ENCODE measurements at regions not wholly inside any gene's neighbourhood (a gene's known extent, or its start where the extent isn't known, plus 50 kb on each side); places are given as distances from the start of the nearest gene placed in this dataset.

GRCh38 chr14:56868660-56869059, 58.4 kb upstream of the OTX2 start:
- ATAC-seq (ENCODE audit: low FRiP score in 2 of 2) (no peak), DNase-seq (no peak)
- Histone ChIP-seq H3K36me3 (no peaks in the 10 kb centered on the region), H3K4me1 (no peaks in the 10 kb centered on the region), H3K9me3 (no peaks in the 10 kb centered on the region), H3K27ac (no peak overlapping the region), H3K4me3 (no peak overlapping the region), H3K27me3 (no peaks in the 10 kb centered on the region)
- no peak for TF ChIP-seq POLR2A (IDR thresholded peaks at IDR 0.05)
- TF ChIP-seq, protein P1, sequence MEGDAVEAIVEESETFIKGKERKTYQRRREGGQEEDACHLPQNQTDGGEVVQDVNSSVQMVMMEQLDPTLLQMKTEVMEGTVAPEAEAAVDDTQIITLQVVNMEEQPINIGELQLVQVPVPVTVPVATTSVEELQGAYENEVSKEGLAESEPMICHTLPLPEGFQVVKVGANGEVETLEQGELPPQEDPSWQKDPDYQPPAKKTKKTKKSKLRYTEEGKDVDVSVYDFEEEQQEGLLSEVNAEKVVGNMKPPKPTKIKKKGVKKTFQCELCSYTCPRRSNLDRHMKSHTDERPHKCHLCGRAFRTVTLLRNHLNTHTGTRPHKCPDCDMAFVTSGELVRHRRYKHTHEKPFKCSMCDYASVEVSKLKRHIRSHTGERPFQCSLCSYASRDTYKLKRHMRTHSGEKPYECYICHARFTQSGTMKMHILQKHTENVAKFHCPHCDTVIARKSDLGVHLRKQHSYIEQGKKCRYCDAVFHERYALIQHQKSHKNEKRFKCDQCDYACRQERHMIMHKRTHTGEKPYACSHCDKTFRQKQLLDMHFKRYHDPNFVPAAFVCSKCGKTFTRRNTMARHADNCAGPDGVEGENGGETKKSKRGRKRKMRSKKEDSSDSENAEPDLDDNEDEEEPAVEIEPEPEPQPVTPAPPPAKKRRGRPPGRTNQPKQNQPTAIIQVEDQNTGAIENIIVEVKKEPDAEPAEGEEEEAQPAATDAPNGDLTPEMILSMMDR (IDR thresholded peaks at IDR 0.05) = no peak
- TF ChIP-seq EP300 (IDR thresholded peaks at IDR 0.05) = no peak
- no peak for TF ChIP-seq POLR2AphosphoS5 (IDR thresholded peaks at IDR 0.05)
- WGBS, 2 donors = 78 to 84% methylated on average over 5 of the region's 5 CpGs

DNA sequence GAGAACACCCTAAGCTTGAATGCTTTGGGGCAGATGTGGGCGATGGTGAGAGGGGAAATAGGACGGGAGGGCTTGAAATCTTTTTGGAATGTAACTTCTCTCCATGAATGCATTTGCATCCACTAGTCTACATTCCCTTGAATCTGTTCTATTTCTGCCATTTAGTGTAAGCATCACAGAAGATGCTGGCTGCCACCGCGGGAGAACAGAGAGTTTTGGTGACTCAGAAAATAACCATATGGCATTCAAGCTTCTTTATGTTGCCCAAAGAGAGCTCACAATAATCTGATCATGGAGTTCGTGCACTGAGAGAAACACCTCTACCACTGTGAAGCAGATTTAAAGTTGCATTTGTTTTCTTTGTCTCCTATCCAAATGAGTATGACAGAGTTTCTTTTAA, 52.6 kb upstream of the OTX2 start:
- Histone ChIP-seq H3K4me3 (no peak overlapping the region), H3K36me3 (no peaks in the 10 kb centered on the region), H3K4me1 (no peaks in the 10 kb centered on the region), H3K9me3 (no peaks in the 10 kb centered on the region), H3K27me3 (no peaks in the 10 kb centered on the region), H3K27ac (no peak overlapping the region)
- ATAC-seq (ENCODE audit: low FRiP score in 2 of 2) = no peak
- WGBS, 2 donors = 63 to 65% methylated on average over 5 of the region's 5 CpGs
- no peak for DNase-seq
- TF ChIP-seq POLR2AphosphoS5 (IDR thresholded peaks at IDR 0.05) (no peak), POLR2A (IDR thresholded peaks at IDR 0.05) (no peak), EP300 (IDR thresholded peaks at IDR 0.05) (no peak)
- TF ChIP-seq, protein P1 (IDR thresholded peaks at IDR 0.05) = no peak

DNA sequence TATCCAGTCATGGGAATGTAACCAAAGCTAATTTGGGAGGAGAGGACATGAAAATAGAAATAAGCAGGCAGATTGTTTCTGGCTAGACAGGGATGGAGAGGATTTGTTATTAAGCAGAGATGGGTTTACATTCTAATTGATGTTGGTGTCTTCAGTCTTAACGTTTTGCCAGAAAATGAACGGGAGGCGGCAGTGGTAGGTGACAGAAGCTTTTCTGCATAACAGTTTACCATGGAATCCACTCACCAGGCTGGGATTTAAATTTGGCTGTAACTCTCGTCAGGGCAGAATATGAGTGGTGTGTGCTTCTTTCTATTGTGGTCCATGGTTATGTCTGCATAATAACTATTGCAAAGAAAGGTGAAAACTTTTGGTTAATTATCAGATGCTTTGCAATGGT, 50.2 kb upstream of the OTX2 start:
- H3K4me3 ChIP-seq = no peak overlapping the region
- 53 to 54% methylated on average over 4 of the region's 4 CpGs for WGBS, 2 donors
- H3K27ac ChIP-seq = no peak overlapping the region
- no peaks in the 10 kb centered on the region for H3K9me3 ChIP-seq
- DNase-seq (no peak), ATAC-seq (ENCODE audit: low FRiP score in 2 of 2) (no peak)
- no peaks in the 10 kb centered on the region for H3K27me3 ChIP-seq
- TF ChIP-seq POLR2A (IDR thresholded peaks at IDR 0.05) (no peak), POLR2AphosphoS5 (IDR thresholded peaks at IDR 0.05) (no peak), EP300 (IDR thresholded peaks at IDR 0.05) (no peak)
- TF ChIP-seq, protein P1 (IDR thresholded peaks at IDR 0.05) = no peak
- no peaks in the 10 kb centered on the region for H3K36me3 ChIP-seq
- no peaks in the 10 kb centered on the region for H3K4me1 ChIP-seq
